Thyroid gland (tissue), 4 donors: ENCODE measurements at regions not wholly inside any gene's neighbourhood (a gene's known extent, or its start where the extent isn't known, plus 50 kb on each side); places are given as distances from the start of the nearest gene placed in this dataset.

Experiments
- POLR2A ChIP-seq, 2 donors: fragments of 450-650 bp; IDR thresholded peaks; one replicate each; pipeline ENCODE4 v1.6.1; 2017; ENCODE audit warnings: antibody characterized with exemption in 2 of 2, mild to moderate bottlenecking in 2 of 2, moderate library complexity in 1 of 2
- TF ChIP-seq, protein P1 (sequence below), 6 experiments: fragments of 200-600 bp in 3 of 6; fragments of 450-650 bp in 3 of 6; sonication (generic) in 3 of 6; IDR thresholded peaks; one replicate each; pipeline ENCODE4 v1.5.1; 2016 to 2019; ENCODE audit warnings: antibody characterized with exemption in 6 of 6, mild to moderate bottlenecking in 2 of 6, inconsistent platforms in 1 of 6, moderate library complexity in 1 of 6

DNA sequence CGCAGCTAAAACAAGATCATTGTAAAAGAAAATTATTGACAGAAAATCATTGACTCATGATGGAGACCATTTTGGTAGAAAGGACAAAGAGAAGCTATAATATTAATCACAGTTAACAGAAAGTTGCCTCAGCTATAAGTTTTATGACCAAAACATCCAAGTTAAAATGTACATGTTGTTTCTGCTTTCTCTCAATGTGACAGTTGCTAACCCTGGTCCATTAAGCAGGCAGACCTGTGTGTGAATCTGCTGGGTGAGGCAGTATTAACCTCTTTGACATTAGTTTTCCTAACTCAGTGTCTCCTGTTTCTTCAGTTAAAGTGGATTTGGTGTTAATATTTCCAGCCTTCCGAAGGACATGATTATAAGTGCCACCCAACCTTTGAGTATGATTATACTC lies 94.8 kb upstream of the DCLK2 start:
- TF ChIP-seq POLR2A (IDR thresholded peaks at IDR 0.05), result no peak
- TF ChIP-seq, protein P1, sequence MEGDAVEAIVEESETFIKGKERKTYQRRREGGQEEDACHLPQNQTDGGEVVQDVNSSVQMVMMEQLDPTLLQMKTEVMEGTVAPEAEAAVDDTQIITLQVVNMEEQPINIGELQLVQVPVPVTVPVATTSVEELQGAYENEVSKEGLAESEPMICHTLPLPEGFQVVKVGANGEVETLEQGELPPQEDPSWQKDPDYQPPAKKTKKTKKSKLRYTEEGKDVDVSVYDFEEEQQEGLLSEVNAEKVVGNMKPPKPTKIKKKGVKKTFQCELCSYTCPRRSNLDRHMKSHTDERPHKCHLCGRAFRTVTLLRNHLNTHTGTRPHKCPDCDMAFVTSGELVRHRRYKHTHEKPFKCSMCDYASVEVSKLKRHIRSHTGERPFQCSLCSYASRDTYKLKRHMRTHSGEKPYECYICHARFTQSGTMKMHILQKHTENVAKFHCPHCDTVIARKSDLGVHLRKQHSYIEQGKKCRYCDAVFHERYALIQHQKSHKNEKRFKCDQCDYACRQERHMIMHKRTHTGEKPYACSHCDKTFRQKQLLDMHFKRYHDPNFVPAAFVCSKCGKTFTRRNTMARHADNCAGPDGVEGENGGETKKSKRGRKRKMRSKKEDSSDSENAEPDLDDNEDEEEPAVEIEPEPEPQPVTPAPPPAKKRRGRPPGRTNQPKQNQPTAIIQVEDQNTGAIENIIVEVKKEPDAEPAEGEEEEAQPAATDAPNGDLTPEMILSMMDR (IDR thresholded peaks at IDR 0.05), result no peak
